ACC112 (cell line): ENCODE measurements at regions not wholly inside any gene's neighbourhood (a gene's known extent, or its start where the extent isn't known, plus 50 kb on each side); places are given as distances from the start of the nearest gene placed in this dataset.

Experiments
- H2AFZ ChIP-seq: fragments of 200-600 bp; sonication (generic); one replicate; pipeline ENCODE4 v1.6.0; 2017; ENCODE audit warnings: antibody characterized with exemption, low read length; ENCODE audit not compliant: unreplicated experiment
- H3K27ac ChIP-seq: fragments of 200-600 bp; sonication (generic); 2 replicates; pipeline ENCODE4 v1.5.1; 2014; ENCODE audit warnings: low read depth, mild to moderate bottlenecking, antibody characterized with exemption, low read length, moderate library complexity
- H3K27me3 ChIP-seq: fragments of 200-600 bp; sonication (generic); 2 replicates; pipeline ENCODE4 v1.6.1; 2014; ENCODE audit warnings: mild to moderate bottlenecking, antibody characterized with exemption, low read length, moderate library complexity, mixed read lengths; ENCODE audit not compliant: insufficient read depth
- H3K36me3 ChIP-seq: fragments of 200-600 bp; sonication (generic); 2 replicates; pipeline ENCODE4 v1.6.1; 2016; ENCODE audit warnings: mild to moderate bottlenecking, antibody characterized with exemption, low read length, moderate library complexity, mixed read lengths; ENCODE audit not compliant: insufficient read depth
- H3K4me1 ChIP-seq: fragments of 200-600 bp; sonication (generic); one replicate; pipeline ENCODE4 v1.6.1; 2016; ENCODE audit warnings: low read length, mixed read lengths; ENCODE audit not compliant: insufficient read depth, unreplicated experiment, control insufficient read depth
- H3K4me3 ChIP-seq: fragments of 200-600 bp; sonication (generic); 2 replicates; pipeline ENCODE4 v1.5.1; 2014; ENCODE audit warnings: mild to moderate bottlenecking, low read depth, low read length
- H3K79me2 ChIP-seq: fragments of 200-600 bp; sonication (generic); one replicate; pipeline ENCODE4 v1.6.0; 2016; ENCODE audit warnings: low read length; ENCODE audit not compliant: control insufficient read depth, unreplicated experiment, insufficient read depth

DNA sequence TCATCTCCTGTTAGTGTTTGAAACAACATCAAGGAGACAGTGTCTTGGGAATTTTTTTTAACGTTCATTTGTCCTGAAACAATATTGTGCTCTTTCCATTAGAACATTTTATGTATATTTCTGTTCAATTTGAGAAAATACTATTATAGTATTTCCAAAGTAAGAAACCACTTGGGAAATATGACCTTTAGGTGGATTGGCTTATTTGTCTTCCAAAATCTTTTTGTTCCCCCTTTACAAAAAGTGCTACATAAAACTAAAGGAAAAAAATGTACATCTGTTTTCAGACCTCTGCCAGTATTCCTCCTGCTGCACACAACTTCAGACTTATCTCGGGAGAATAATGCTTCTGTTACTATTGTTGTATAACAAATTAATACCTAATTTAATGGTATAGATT is 165.9 kb upstream of the AGTR1 start:
- Histone ChIP-seq H3K4me3 (no peak overlapping the region), H3K79me2 (no peaks in the 10 kb centered on the region), H3K36me3 (no peaks in the 10 kb centered on the region), H2AFZ (peak overlapping the region; percentile 74), H3K27me3 (no peaks in the 10 kb centered on the region), H3K27ac (no peak overlapping the region), H3K4me1 (peaks cover 36% of the 10 kb centered on the region)

DNA sequence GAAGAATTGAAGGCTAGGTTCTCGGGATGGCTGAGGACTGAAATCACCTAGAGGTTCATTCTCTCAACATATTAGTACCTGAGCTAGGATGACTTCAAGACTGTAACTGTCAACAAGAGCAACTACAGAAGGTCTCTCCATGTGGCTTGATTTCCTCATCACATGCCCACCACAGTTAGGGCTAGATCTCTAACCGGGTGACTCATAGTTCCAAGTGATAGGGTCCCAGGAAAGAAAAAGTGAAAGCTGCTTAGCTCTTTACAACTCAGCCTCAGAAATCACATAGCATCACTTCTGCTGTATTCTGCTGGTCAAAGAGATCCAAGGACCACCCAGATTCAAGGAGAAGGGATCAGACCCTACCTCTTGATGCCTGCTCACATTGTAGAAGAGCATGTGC is 165.4 kb upstream of the AGTR1 start:
- Histone ChIP-seq H3K27me3 (no peaks in the 10 kb centered on the region), H3K36me3 (no peaks in the 10 kb centered on the region), H3K79me2 (no peaks in the 10 kb centered on the region), H3K4me3 (peak overlapping the region; percentile 45; the same call in 1 of the 2 replicates), H3K4me1 (peaks cover 36% of the 10 kb centered on the region), H2AFZ (peak overlapping the region; percentile 74), H3K27ac (no peak overlapping the region)

DNA sequence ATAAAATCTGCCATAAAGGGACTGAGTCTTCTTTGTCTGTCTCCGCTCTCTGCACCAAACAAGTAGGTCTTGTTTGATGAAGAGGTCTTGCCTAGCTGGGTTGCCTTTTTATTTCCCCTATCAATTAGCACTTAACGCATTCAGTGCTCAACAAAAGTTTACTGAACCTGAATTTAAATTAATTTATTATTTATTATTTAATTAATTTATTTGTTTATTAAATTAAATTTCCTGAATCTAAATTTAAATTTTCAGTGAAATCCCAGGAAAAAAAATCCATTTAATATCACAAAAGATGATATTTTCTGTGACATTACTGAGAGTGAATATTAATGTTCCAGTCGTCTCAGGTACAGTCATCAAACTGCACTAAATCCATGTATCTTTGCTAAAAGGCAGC is 164.9 kb upstream of the AGTR1 start:
- no peaks in the 10 kb centered on the region for H3K79me2 ChIP-seq
- peak overlapping the region; percentile 74 for H2AFZ ChIP-seq
- no peaks in the 10 kb centered on the region for H3K36me3 ChIP-seq
- H3K27me3 ChIP-seq, result no peaks in the 10 kb centered on the region
- H3K27ac ChIP-seq, result no peak overlapping the region
- peaks cover 33% of the 10 kb centered on the region for H3K4me1 ChIP-seq
- peak overlapping the region; percentile 45; the same call in 1 of the 2 replicates for H3K4me3 ChIP-seq

DNA sequence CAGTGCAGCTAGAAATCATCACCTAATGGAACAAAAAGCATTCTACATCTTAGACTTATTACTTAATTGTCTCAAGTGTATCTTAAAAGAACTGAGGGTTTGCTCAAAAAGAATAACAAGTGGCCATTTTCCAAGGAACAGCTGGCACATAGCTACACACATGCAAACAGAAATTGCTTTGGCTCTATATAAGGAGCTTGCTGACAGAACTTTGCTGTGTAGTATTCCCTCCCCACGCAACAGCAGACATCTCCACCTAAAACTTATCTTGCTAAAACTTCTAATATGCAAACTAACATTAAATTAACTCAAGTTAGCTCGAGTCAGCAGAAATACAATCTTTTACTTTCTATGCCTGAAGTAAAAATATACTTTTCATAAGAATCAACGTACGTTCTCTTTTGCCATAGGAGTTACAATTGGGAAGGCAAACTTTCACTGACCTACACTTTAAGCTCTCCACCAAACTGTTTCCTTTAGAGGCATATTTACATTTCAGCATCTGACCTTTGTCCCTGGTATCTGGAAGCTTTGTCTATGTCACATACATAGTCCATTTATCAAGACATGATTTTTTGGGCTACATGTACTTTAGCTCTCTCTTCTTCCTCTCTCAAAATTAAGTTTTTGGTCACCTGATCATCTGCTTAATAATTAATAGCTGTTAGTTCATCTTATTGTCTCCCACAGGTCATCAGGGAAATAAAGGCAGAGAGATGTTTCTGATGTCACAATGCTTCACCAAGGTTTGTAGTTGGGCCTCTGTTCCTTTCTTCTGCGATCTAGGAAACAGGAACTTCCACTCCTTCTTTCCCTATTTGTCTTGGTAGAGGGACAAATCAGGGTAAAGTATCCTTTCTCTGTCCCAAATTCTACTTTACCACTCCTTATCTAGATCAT is 163.4 kb upstream of the AGTR1 start:
- no peaks in the 10 kb centered on the region for H3K27me3 ChIP-seq
- no peak overlapping the region for H2AFZ ChIP-seq
- no peak overlapping the region for H3K4me3 ChIP-seq
- peaks cover 20% of the 10 kb centered on the region for H3K4me1 ChIP-seq
- H3K27ac ChIP-seq, result no peak overlapping the region
- no peaks in the 10 kb centered on the region for H3K36me3 ChIP-seq
- H3K79me2 ChIP-seq, result no peaks in the 10 kb centered on the region

DNA sequence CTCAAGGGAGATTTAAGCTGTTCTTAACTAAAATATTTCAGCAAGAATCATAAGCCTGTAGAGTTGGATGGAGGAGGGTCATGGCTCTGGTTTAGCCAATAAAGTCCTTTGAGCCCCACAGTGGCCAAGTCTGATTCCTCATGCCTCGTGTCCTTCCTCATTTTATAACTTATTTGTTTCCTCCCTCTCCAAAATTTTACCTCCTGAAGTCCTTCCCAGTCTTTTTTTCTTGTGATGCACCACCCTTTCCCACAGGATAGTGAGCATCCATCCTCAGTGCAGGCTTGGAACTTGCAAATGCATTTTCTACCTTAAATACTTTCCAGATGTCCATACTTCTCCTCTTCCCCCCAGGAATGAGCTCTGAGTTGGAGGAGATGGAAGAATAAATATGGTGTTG is 162.7 kb upstream of the AGTR1 start:
- Histone ChIP-seq H3K27ac (no peak overlapping the region), H3K27me3 (no peaks in the 10 kb centered on the region), H3K4me3 (no peak overlapping the region), H2AFZ (no peak overlapping the region), H3K36me3 (no peaks in the 10 kb centered on the region), H3K79me2 (no peaks in the 10 kb centered on the region), H3K4me1 (peaks cover 13% of the 10 kb centered on the region)

DNA sequence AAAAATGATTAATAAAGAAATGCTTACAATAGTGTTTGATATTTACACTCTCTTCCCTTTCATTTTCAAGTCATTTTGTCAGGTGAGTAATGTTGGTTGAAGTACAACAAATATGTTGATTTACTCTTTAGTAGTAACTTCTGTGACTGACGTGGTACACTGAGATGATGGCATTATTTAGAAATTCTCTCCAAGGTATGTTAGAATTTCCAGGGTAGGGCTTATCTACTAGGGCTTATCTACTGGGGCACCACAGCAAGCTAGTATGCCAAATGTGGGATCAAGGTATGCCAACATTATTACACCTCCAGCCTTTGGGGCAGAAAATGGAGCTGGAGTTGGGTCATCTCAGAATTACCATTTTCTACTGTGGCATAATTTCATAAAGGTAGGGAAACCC is 157.4 kb upstream of the AGTR1 start:
- Histone ChIP-seq H3K79me2 (no peaks in the 10 kb centered on the region), H2AFZ (no peak overlapping the region), H3K36me3 (no peaks in the 10 kb centered on the region), H3K27ac (no peak overlapping the region), H3K4me1 (no peaks in the 10 kb centered on the region), H3K4me3 (no peak overlapping the region), H3K27me3 (no peaks in the 10 kb centered on the region)

DNA sequence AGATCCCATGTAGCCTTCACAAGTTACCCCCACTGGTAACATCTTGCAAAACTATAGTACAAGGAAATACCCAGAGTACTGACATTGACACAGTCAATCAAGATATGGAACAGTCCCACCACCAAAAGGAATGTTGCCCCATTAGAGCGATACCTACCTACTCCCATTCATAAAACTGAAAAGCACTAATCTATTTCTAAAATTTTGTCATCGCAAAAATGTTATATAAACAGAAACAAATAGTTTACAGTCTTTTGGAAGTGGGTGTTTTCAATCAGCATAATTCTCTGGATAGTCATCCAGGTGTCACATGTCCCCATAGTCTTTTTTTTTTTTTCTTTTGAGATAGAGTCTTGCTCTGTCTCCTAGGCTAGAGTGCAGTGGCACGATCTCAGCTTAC is 156.9 kb upstream of the AGTR1 start:
- no peaks in the 10 kb centered on the region for H3K27me3 ChIP-seq
- H3K79me2 ChIP-seq, result no peaks in the 10 kb centered on the region
- H3K4me1 ChIP-seq, result no peaks in the 10 kb centered on the region
- no peaks in the 10 kb centered on the region for H3K36me3 ChIP-seq
- no peak overlapping the region for H3K27ac ChIP-seq
- H3K4me3 ChIP-seq, result no peak overlapping the region
- no peak overlapping the region for H2AFZ ChIP-seq

DNA sequence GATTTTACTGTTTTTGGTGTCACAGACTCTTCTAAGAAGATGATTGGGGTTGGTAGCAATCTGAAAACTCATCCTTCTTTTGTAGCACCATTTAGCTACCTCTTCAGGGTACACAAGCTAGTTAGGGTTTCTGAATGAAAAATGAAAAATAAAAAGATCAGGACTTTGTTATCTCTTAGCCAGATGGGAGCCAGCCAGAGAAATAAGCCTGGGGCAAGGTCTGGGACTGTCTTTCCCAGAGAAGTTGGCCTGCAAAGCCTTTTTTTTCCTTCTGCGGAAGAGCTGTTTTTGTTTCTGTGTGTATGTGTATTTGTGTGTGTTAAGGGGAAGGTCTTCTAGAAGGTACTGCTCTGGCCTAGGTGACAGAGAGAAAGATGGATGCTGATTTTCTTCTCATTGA is 150.7 kb upstream of the AGTR1 start:
- no peak overlapping the region for H3K4me3 ChIP-seq
- no peak overlapping the region for H2AFZ ChIP-seq
- no peaks in the 10 kb centered on the region; the same call in 1 of the 2 replicates for H3K36me3 ChIP-seq
- no peaks in the 10 kb centered on the region for H3K27me3 ChIP-seq
- H3K79me2 ChIP-seq, result no peaks in the 10 kb centered on the region
- no peaks in the 10 kb centered on the region for H3K4me1 ChIP-seq
- no peak overlapping the region for H3K27ac ChIP-seq

DNA sequence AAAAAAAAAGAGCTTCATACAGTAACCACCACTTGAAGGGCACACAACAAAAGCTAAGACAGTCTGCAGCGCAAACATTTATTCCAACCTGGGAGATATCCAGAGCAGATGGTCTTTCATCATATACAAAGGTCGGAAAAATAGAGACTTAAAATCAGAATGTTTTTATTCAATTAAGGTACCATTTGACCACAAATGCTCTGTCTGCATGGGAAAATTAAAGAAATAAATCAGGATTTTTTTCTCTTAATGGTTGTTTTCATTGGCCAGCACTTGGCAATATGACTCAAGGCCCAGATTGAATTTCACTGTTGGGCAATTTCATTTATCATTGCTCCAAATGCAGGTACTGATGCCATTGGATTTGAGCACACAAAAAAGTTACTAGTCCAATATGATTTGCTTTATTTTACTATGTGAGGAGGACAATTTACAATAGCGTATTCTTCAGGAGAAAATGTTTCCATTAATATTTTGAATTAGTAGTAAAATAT is 145.9 kb upstream of the AGTR1 start:
- Histone ChIP-seq H3K4me1 (peaks cover 8% of the 10 kb centered on the region), H3K27ac (no peak overlapping the region), H3K27me3 (no peaks in the 10 kb centered on the region), H3K79me2 (no peaks in the 10 kb centered on the region), H3K4me3 (no peak overlapping the region), H3K36me3 (no peaks in the 10 kb centered on the region; the same call in 1 of the 2 replicates), H2AFZ (no peak overlapping the region)

DNA sequence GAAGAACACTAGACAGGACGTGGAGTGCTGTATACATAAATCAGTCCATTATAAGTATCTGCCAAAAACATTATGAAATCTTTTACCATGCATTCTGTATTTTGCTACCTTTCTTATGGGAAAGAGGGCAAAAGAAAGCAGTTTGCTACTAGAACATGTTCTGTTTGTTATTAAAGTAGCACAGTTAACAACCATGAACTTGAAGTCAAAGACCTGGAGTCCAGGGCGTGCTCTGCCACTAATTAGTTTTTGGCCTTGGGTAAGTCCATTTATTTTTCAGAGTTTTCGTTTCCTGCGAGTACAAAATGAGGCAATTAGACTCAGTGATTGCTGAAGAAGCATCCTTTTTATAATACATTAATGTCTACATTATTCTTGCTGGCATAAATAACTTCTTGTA is 143.3 kb upstream of the AGTR1 start:
- no peaks in the 10 kb centered on the region for H3K27me3 ChIP-seq
- H3K27ac ChIP-seq, result no peak overlapping the region
- H3K4me3 ChIP-seq, result no peak overlapping the region
- peaks cover 8% of the 10 kb centered on the region for H3K4me1 ChIP-seq
- H2AFZ ChIP-seq, result no peak overlapping the region
- H3K79me2 ChIP-seq, result no peaks in the 10 kb centered on the region
- H3K36me3 ChIP-seq, result no peaks in the 10 kb centered on the region; the same call in 1 of the 2 replicates

DNA sequence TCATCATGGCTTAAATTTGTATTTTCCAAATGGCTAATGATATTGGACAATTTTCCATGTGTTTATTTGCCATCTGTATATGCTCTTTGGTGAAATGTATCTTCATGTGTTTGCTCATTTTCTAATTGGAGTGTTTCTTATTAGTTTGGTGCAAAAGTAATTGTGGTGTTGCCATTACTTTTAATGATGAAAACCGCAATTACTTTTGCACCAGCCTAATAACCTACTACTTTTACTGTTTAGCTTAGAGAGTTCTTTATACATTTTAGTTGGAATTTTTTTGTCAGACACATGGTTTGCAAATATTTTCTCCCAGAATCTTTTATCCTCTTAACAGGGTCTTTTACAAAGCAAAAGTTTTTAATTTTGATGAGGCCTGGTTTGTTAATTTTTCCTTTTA is 141.0 kb upstream of the AGTR1 start:
- Histone ChIP-seq H3K4me3 (no peak overlapping the region), H3K27ac (no peak overlapping the region), H2AFZ (no peak overlapping the region), H3K27me3 (no peaks in the 10 kb centered on the region), H3K79me2 (no peaks in the 10 kb centered on the region), H3K36me3 (no peaks in the 10 kb centered on the region), H3K4me1 (peaks cover 8% of the 10 kb centered on the region)
